ENCODE measurements at regions not wholly inside any gene's neighbourhood (a gene's known extent, or its start where the extent isn't known, plus 50 kb on each side); places are given as distances from the start of the nearest gene placed in this dataset.
"Not testable (repeated sequence)": the region's sequence is repeated elsewhere in the genome, so short reads cannot be mapped to it uniquely, and the experiment has no call there.

- no peak for DNase-seq
These were observed 62.2 kb upstream of the TENM4 start for GRCh38 chr11:79503028-79503427.

GRCh38 chr11:79501707-79502106, 60.9 kb upstream of the TENM4 start:
- DNase-seq = no peak

GRCh38 chr11:79499929-79500328, 59.1 kb upstream of the TENM4 start:
- not testable (repeated sequence) for DNase-seq

- DNase-seq = no peak
These were observed 57.8 kb upstream of the TENM4 start for GRCh38 chr11:79498667-79499066.

GRCh38 chr11:79493555-79494171, 52.8 kb upstream of the TENM4 start:
- DNase-seq = no peak

GRCh38 chr11:79492008-79492407, 51.2 kb upstream of the TENM4 start:
- no peak for DNase-seq

Measured in DMS79 treated with DMSO at 0.1 percent for 48 hours (cell line).